ENCODE measurements at regions not wholly inside any gene's neighbourhood (a gene's known extent, or its start where the extent isn't known, plus 50 kb on each side); places are given as distances from the start of the nearest gene placed in this dataset.

- 96% methylated on average over 4 of the region's 4 CpGs for WGBS
- H3K36me3 ChIP-seq (ENCODE audit: insufficient read depth, low read length) = no peaks in the 10 kb centered on the region
- no peak overlapping the region for H3K27ac ChIP-seq (ENCODE audit: low read depth, low read length)
- H3K27me3 ChIP-seq (ENCODE audit: insufficient read depth, low read length) = peaks cover 9% of the 10 kb centered on the region
- no peak overlapping the region for H3K9ac ChIP-seq (ENCODE audit: low read depth, low read length)
- peaks cover 26% of the 10 kb centered on the region for H3K4me1 ChIP-seq (ENCODE audit: insufficient read depth, low read length)
- no peaks in the 10 kb centered on the region for H3K9me3 ChIP-seq (ENCODE audit: insufficient read depth, low read depth, low read length)
- H3K4me3 ChIP-seq (ENCODE audit: low read length) = no peak overlapping the region
Observed at GRCh38 chr3:150223558-150223957, 184.5 kb upstream of the TSC22D2 start.

GRCh38 chr3:150222691-150223489 is 185.2 kb upstream of the TSC22D2 start:
- no peak overlapping the region for H3K4me3 ChIP-seq (ENCODE audit: low read length)
- H3K9ac ChIP-seq (ENCODE audit: low read depth, low read length) = no peak overlapping the region
- H3K27me3 ChIP-seq (ENCODE audit: insufficient read depth, low read length) = peaks cover 9% of the 10 kb centered on the region
- no peak overlapping the region for H3K27ac ChIP-seq (ENCODE audit: low read depth, low read length)
- WGBS = 60% methylated on average over 10 of the region's 10 CpGs
- peaks cover 26% of the 10 kb centered on the region for H3K4me1 ChIP-seq (ENCODE audit: insufficient read depth, low read length)
- peaks cover 1% of the 10 kb centered on the region; the same call in 1 of the 2 replicates for H3K9me3 ChIP-seq (ENCODE audit: insufficient read depth, low read depth, low read length)
- H3K36me3 ChIP-seq (ENCODE audit: insufficient read depth, low read length) = no peaks in the 10 kb centered on the region

GRCh38 chr3:150221904-150222523 is 186.1 kb upstream of the TSC22D2 start:
- 66% methylated on average over 10 of the region's 10 CpGs for WGBS
- Histone ChIP-seq H3K4me3 (ENCODE audit: low read length) (peak overlapping the region; percentile 57; the same call in 1 of the 2 replicates), H3K4me1 (ENCODE audit: insufficient read depth, low read length) (peaks cover 26% of the 10 kb centered on the region), H3K27ac (ENCODE audit: low read depth, low read length) (no peak overlapping the region), H3K27me3 (ENCODE audit: insufficient read depth, low read length) (peaks cover 9% of the 10 kb centered on the region), H3K9me3 (ENCODE audit: insufficient read depth, low read depth, low read length) (peaks cover 4% of the 10 kb centered on the region; the same call in 1 of the 2 replicates), H3K36me3 (ENCODE audit: insufficient read depth, low read length) (no peaks in the 10 kb centered on the region), H3K9ac (ENCODE audit: low read depth, low read length) (no peak overlapping the region)

- H3K4me3 ChIP-seq (ENCODE audit: low read length) = peak overlapping the region; percentile 57
- peaks cover 4% of the 10 kb centered on the region; the same call in 1 of the 2 replicates for H3K9me3 ChIP-seq (ENCODE audit: insufficient read depth, low read depth, low read length)
- H3K4me1 ChIP-seq (ENCODE audit: insufficient read depth, low read length) = peaks cover 23% of the 10 kb centered on the region
- H3K36me3 ChIP-seq (ENCODE audit: insufficient read depth, low read length) = no peaks in the 10 kb centered on the region
- peak overlapping the region; percentile 57; the same call in 1 of the 2 replicates for H3K9ac ChIP-seq (ENCODE audit: low read depth, low read length)
- peaks cover 9% of the 10 kb centered on the region for H3K27me3 ChIP-seq (ENCODE audit: insufficient read depth, low read length)
- no peak overlapping the region for H3K27ac ChIP-seq (ENCODE audit: low read depth, low read length)
- 21% methylated on average over 5 of the region's 5 CpGs for WGBS
Observed at GRCh38 chr3:150220799-150221198, 187.3 kb upstream of the TSC22D2 start.

GRCh38 chr3:150220041-150220440 is 188.1 kb upstream of the TSC22D2 start:
- Histone ChIP-seq H3K27me3 (ENCODE audit: insufficient read depth, low read length) (peaks cover 9% of the 10 kb centered on the region), H3K36me3 (ENCODE audit: insufficient read depth, low read length) (no peaks in the 10 kb centered on the region), H3K9ac (ENCODE audit: low read depth, low read length) (no peak overlapping the region), H3K4me3 (ENCODE audit: low read length) (no peak overlapping the region), H3K4me1 (ENCODE audit: insufficient read depth, low read length) (peaks cover 23% of the 10 kb centered on the region), H3K27ac (ENCODE audit: low read depth, low read length) (no peak overlapping the region), H3K9me3 (ENCODE audit: insufficient read depth, low read depth, low read length) (peaks cover 4% of the 10 kb centered on the region; the same call in 1 of the 2 replicates)
- 100% methylated on average over 1 of the region's 3 CpGs for WGBS

GRCh38 chr3:150218841-150219240 is 189.3 kb upstream of the TSC22D2 start:
- Histone ChIP-seq H3K9me3 (ENCODE audit: insufficient read depth, low read depth, low read length) (peaks cover 4% of the 10 kb centered on the region; the same call in 1 of the 2 replicates), H3K27me3 (ENCODE audit: insufficient read depth, low read length) (peaks cover 9% of the 10 kb centered on the region), H3K4me3 (ENCODE audit: low read length) (no peak overlapping the region), H3K27ac (ENCODE audit: low read depth, low read length) (no peak overlapping the region), H3K9ac (ENCODE audit: low read depth, low read length) (no peak overlapping the region), H3K4me1 (ENCODE audit: insufficient read depth, low read length) (peaks cover 23% of the 10 kb centered on the region), H3K36me3 (ENCODE audit: insufficient read depth, low read length) (no peaks in the 10 kb centered on the region)
- WGBS = 94% methylated on average over 3 of the region's 3 CpGs

GRCh38 chr3:150218236-150218635 is 189.9 kb upstream of the TSC22D2 start:
- H3K9me3 ChIP-seq (ENCODE audit: insufficient read depth, low read depth, low read length) = peaks cover 4% of the 10 kb centered on the region; the same call in 1 of the 2 replicates
- H3K4me3 ChIP-seq (ENCODE audit: low read length) = no peak overlapping the region
- 96% methylated on average over 4 of the region's 4 CpGs for WGBS

GRCh38 chr3:150217691-150218090 is 190.4 kb upstream of the TSC22D2 start:
- H3K4me1 ChIP-seq (ENCODE audit: insufficient read depth, low read length) = peaks cover 21% of the 10 kb centered on the region

More at GRCh38 chr3:150218236-150218635, 189.9 kb upstream of the TSC22D2 start:
- H3K27ac ChIP-seq (ENCODE audit: low read depth, low read length) = no peak overlapping the region
- peaks cover 9% of the 10 kb centered on the region for H3K27me3 ChIP-seq (ENCODE audit: insufficient read depth, low read length)
- no peak overlapping the region for H3K9ac ChIP-seq (ENCODE audit: low read depth, low read length)
- H3K4me1 ChIP-seq (ENCODE audit: insufficient read depth, low read length) = peaks cover 23% of the 10 kb centered on the region
- no peaks in the 10 kb centered on the region for H3K36me3 ChIP-seq (ENCODE audit: insufficient read depth, low read length)

GRCh38 chr3:150216866-150217600 is 191.1 kb upstream of the TSC22D2 start:
- WGBS = 94% methylated on average over 6 of the region's 9 CpGs
- Histone ChIP-seq H3K4me3 (ENCODE audit: low read length) (no peak overlapping the region), H3K36me3 (ENCODE audit: insufficient read depth, low read length) (no peaks in the 10 kb centered on the region), H3K9me3 (ENCODE audit: insufficient read depth, low read depth, low read length) (peaks cover 4% of the 10 kb centered on the region; the same call in 1 of the 2 replicates), H3K9ac (ENCODE audit: low read depth, low read length) (no peak overlapping the region), H3K27me3 (ENCODE audit: insufficient read depth, low read length) (peaks cover 7% of the 10 kb centered on the region), H3K27ac (ENCODE audit: low read depth, low read length) (no peak overlapping the region), H3K4me1 (ENCODE audit: insufficient read depth, low read length) (peaks cover 15% of the 10 kb centered on the region)

More at GRCh38 chr3:150217691-150218090, 190.4 kb upstream of the TSC22D2 start:
- H3K27ac ChIP-seq (ENCODE audit: low read depth, low read length) = no peak overlapping the region
- H3K9me3 ChIP-seq (ENCODE audit: insufficient read depth, low read depth, low read length) = peaks cover 4% of the 10 kb centered on the region; the same call in 1 of the 2 replicates
- H3K27me3 ChIP-seq (ENCODE audit: insufficient read depth, low read length) = peaks cover 9% of the 10 kb centered on the region
- no peak overlapping the region for H3K4me3 ChIP-seq (ENCODE audit: low read length)
- no peak overlapping the region for H3K9ac ChIP-seq (ENCODE audit: low read depth, low read length)
- H3K36me3 ChIP-seq (ENCODE audit: insufficient read depth, low read length) = no peaks in the 10 kb centered on the region
- 98% methylated on average over 3 of the region's 4 CpGs for WGBS

GRCh38 chr3:150216041-150216811 is 191.9 kb upstream of the TSC22D2 start:
- 58% methylated on average over 6 of the region's 6 CpGs for WGBS
- Histone ChIP-seq H3K27ac (ENCODE audit: low read depth, low read length) (peak overlapping the region; percentile 3; the same call in 1 of the 2 replicates), H3K4me1 (ENCODE audit: insufficient read depth, low read length) (peaks cover 15% of the 10 kb centered on the region)

More at GRCh38 chr3:150216041-150216811, 191.9 kb upstream of the TSC22D2 start:
- Histone ChIP-seq H3K27me3 (ENCODE audit: insufficient read depth, low read length) (no peaks in the 10 kb centered on the region), H3K9ac (ENCODE audit: low read depth, low read length) (no peak overlapping the region), H3K36me3 (ENCODE audit: insufficient read depth, low read length) (no peaks in the 10 kb centered on the region), H3K4me3 (ENCODE audit: low read length) (no peak overlapping the region), H3K9me3 (ENCODE audit: insufficient read depth, low read depth, low read length) (peaks cover 4% of the 10 kb centered on the region; the same call in 1 of the 2 replicates)

Measured in HUES64 (cell line).